DMS153 (cell line): ENCODE measurements at regions not wholly inside any gene's neighbourhood (a gene's known extent, or its start where the extent isn't known, plus 50 kb on each side); places are given as distances from the start of the nearest gene placed in this dataset.
"Not testable (repeated sequence)": the region's sequence is repeated elsewhere in the genome, so short reads cannot be mapped to it uniquely, and the experiment has no call there.

ENCODE experiments used
- DNase-seq: peaks from one replicate; lab custom pipeline; 2025; lab: John Stamatoyannopoulos, UW

GRCh38 chr13:107916902-107917301 lies 298.4 kb downstream of the LIG4 start:
- not testable (repeated sequence) for DNase-seq

DNA sequence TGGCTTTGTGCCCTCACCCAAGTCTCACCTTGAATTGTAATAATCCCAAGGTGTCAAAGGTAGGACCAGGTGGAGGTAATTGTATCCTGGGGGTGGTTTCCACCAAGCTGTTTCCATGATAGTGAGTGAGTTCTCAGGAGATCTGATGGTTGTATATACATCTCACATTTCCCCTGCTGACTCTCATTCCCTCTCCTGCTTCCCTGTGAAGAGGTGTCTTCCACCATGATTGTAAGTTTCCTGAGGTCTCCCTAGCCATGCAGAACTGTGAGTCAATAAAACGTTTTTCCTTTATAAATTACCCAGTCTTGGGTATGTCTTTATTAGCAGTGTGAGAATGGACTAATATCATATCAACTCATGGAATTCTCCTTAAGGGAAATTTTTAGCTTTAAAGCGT lies 302.6 kb downstream of the LIG4 start:
- DNase-seq: no peak

DNA sequence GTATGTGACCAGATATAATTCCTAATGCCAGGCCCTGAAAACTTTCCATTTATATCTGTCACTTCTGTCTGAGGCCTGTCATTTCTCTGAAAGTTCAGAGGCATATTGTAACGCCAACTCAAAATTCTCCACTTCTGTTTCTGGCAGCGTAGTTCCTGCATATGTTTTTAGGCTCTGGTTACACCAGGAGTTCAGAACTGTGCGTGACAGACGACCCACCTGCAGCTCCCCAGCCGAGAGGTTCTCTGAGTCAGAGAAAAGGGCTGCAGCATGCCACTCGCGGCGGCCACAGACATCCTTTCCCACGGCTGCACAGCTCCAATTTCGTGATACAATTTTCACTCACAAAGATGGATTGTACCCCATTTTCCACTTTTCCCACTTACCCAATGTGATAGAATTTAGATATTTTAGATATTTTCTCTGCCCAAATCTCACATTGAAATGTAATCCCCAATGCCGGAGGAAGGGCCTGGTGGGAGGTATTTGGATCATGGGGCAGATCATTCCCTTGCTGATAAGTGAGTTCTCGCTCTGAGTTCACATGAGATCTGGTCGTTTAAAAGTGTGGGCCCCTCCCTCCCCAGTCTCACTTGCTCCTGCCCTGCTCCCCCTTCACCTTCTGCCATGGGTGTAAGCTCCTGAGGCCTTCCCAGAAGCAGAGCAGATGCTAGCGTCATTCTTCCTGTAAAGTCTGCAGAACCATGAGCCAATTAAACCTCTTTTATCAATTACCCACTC lies 308.1 kb downstream of the LIG4 start:
- DNase-seq: no peak

GRCh38 chr13:107906131-107906530 lies 309.2 kb downstream of the LIG4 start:
- DNase-seq: no peak

- no peak for DNase-seq
Observed at GRCh38 chr13:107901996-107902562, 313.3 kb downstream of the LIG4 start.

DNA sequence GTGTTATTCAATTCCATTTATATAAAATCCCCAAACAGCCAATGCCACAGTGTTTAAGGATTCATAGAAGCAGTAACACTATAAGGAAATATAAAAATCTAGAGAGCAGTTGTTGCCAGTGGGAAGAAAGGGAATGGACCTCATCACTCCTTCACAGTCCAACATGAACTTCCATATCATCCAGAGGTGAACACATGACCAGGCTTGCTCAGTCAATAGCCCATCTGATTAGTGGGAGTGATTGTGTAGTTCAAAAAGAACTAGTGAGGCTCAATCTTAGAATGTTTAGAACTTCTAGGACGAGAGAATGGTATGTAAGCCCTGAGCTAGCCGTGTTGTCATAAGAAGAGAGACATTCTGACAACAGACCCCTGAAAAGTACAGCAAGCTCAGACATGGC lies 314.1 kb downstream of the LIG4 start:
- DNase-seq: no peak

DNA sequence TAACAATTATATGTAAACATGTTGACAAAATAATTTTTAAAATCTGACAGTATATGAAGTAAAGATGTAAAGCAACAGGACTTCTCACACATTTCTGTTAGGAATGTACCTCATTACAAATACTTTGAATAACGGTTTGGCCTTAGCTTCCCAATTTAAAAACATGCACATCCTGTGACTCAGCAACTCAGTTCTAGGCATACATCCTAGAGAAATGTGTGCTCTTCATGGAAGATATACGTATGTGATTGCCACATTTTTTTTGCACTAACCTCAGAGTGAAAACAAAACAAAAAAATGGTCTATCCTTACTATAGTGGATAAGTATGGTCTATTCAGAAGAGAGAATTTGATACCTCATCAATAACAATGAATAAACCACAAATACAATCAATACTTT lies 314.6 kb downstream of the LIG4 start:
- DNase-seq: no peak

DNA sequence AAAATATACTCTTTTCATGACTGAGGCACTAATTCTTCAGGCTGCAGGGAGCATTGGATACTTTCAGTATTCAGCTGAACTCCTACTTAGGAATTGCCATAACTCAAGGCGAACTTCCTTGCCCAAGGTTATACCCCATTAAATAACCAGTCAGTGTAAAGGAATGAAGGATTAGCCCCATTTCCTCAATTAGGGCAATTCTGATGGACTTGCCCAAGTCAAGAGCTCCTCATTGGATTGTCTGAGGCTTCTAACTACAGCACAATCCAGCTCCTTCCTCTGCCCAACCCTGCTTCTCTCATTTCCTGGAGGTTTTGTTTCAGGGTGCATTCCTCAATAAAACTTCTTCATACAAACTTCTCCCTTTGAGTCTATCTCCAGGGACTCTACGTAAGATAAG lies 329.2 kb downstream of the LIG4 start:
- no peak for DNase-seq

- DNase-seq: no peak
Observed at GRCh38 chr13:107884564-107884963, 330.8 kb downstream of the LIG4 start.

GRCh38 chr13:107883561-107884175 lies 331.7 kb downstream of the LIG4 start:
- no peak for DNase-seq

DNA sequence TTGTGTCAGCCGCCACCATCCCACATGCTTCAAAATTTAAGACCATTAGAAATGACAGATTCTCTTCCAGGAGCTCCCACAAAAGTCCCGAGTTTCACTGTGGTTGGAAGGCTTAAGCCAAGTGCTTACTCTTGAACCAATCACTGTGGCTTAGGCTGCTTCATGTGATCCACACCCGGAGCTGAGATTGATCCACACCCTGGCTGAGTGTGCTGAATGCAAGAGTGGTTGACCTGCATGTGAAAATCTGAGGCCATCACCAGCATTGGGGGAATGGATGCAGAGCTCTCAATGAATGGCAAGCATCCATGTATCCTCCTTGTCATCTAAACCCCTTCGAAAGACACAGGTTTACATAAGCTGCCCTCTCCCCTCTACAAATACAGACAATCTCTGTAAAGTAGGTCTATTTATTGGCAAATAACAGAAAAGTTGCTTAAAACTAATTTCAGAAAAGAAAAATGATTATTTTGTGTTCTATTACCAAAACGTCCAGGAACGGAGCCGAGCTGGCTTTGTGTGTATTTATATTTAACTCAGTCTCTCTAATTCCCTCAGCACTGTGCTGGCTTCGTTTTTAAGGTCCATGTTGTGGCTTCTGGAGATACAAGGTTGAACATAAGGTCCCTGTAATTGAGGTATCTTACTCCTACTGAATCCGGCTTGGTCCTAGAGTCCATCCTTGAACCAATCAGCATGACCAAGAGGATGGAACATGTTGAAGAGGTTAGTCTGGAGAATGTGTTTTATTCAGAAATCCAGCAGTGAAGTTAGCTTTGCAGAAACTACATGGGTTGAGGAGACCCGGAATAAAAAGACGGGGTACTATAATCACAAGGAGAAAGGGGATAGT lies 332.4 kb downstream of the LIG4 start:
- DNase-seq: no peak

GRCh38 chr13:107881362-107881761 lies 334.0 kb downstream of the LIG4 start:
- DNase-seq: no peak

GRCh38 chr13:107874456-107874855 lies 340.9 kb downstream of the LIG4 start:
- DNase-seq: no peak

DNA sequence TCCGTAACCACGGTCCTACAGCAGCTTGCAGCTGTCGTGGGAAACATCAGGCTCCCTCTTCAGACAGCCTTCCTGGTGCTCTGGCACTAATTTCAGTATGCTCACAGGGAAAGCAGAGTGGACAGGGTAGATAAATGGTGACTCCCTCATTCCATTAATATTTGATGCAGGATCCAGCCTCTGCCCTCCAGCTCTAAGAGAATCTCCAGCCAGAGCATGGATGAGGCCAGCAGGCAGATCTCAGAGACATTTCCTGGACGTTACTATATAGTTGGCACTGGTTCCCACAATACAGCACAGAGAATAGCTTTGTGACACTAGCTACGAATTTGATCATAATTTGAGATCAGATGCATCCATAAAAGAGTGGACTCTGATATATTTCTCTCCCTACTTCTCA lies 341.4 kb downstream of the LIG4 start:
- no peak for DNase-seq

- DNase-seq: no peak
Observed at GRCh38 chr13:107870400-107870799, 344.9 kb downstream of the LIG4 start.

- peak; percentile 57 for DNase-seq
Observed at GRCh38 chr13:107867701-107868661, 347.4 kb downstream of the LIG4 start.

- DNase-seq: no peak
Observed at GRCh38 chr13:107866941-107867623, 348.3 kb downstream of the LIG4 start.

DNA sequence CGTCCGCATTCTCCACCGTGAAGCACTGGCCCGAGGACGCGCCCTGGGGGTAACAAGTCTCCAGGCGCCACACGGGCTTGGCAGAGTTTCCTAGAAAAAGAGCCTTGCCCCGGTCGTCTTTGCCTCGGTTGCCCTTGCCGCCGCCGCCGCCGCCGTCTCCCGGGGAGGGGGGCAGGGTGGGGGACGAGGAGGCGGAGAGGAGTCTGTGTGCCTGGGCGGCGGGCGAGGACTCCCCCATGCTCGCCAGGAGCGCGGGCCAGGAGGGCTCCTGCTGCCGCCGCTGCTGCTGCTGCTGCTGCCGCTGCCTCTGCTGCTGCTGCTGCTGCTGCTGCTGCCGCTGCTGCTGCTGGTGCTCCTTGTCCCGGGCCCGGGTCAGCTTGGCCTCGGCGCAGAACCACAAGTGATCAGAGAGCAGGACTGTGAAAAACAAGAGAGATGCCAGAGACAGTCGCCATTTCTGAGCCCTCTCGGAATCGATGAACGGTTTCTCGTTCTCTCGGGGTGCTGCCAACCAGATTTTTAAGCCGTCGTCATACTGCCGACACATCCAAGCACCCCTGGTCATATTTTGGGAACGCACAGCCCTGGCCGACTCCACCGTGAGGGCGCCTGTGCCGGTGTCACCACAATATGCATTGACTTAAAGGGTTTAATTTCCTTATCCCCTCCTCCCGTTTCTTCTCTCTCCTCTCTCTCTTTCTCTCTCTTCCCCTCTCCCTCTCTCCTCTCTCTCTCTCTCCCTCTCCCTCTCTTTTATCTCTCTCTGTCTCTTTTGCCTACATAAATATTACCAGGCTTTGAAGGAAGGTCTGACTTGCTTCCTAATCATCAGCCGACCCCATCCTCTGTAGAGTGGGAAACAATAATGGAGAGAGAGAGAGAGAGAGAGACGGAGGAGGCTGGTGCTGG lies 349.1 kb downstream of the LIG4 start:
- DNase-seq: peak; percentile 51

DNA sequence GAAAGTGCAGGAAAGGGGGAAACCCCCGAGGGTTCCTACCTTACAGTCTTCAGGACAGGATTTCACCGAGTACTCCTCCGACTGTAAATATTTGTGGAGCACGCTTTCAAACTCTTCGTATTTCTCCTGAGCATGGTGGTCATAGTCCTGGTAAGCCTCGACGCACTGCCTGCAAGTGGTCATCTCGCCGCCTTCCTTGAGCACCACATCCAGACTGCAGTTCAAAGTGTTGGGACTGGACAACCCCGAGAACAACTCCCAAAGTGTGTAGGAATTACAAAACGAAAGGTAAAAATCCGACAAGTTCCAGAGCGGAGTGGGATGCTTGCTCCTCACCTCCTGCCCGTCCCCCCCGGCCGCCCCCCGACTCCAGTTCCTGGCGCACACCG lies 349.7 kb downstream of the LIG4 start:
- peak; percentile 42 for DNase-seq

DNA sequence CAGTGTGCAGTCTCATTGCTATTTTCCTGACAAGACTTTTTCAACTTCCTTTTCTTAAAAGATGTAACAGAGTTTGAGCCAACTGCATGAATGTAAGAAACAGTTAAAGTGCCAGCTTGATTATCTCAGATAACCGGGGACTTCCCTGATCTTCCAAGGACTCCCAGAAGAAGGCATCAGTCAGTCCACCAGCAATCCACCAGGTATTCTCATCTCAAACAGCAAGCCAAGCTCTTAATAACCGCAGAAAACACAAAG lies 350.1 kb downstream of the LIG4 start:
- no peak for DNase-seq
